K562 (cell line): ENCODE measurements at regions not wholly inside any gene's neighbourhood (a gene's known extent, or its start where the extent isn't known, plus 50 kb on each side); places are given as distances from the start of the nearest gene placed in this dataset.

Experiments
- ATAC-seq: fragments of 200-7000 bp; cut with Tn5 transposase; 3 replicates; pipeline ENCODE4 v1.9.1; 2020; ENCODE audit warnings: moderate library complexity
- BruUV-seq: library from RNA; stranded (reverse); fragments of 400-500 nt; replicated peaks from 2 replicates; lab custom pipeline; 2021; lab: Mats Ljungman, UMichigan
- CTCF ChIA-PET: fragments of 300-600 bp; formaldehyde crosslinking; extraction: SDS; loops from one replicate; lab custom pipeline; 2021; ENCODE audit warnings: low intra/inter-chr PET ratio; lab: Yijun Ruan, JAX
- POLR2A ChIA-PET: fragments of 300-600, 350-650 bp; sonication (Branson Sonifier 250); formaldehyde crosslinking; extraction: SDS; loops from one replicate; lab custom pipeline; 2021; ENCODE audit warnings: antibody characterized with exemption, inconsistent platforms; lab: Yijun Ruan, JAX
- DNase-seq, 4 experiments: peaks; one replicate each; pipeline versions ENCODE4 v3.0.0 to v3.0.0-alpha.2; 2011 to 2018; ENCODE audit warnings: low spot score in 3 of 4, mixed read lengths in 3 of 4; ENCODE audit errors: extremely low read depth in 1 of 4
- FAIRE-seq: peaks from 2 replicates; lab custom pipeline; 2011; peaks lifted over from hg19 to GRCh38; lab: Jason Lieb, UNC
- H2AFZ ChIP-seq: 2 replicates; pipeline ENCODE4 v1.6.0; 2011; ENCODE audit warnings: low read depth, low read length, control low read depth, inconsistent platforms
- H3K27ac ChIP-seq: fragments of 200-600 bp; 3 replicates; pipeline ENCODE4 v1.8.0; 2011; ENCODE audit warnings: low read depth, mild to moderate bottlenecking, control low read depth, inconsistent platforms, low read length, moderate library complexity, mixed read lengths; ENCODE audit errors: extremely low read depth
- H3K27me3 ChIP-seq, 2 experiments: fragments of 300-600 bp in 1 of 2; 2 replicates in 1 of 2; 3 replicates in 1 of 2; pipeline versions ENCODE4 v1.6.0 to v1.8.0; 2011; ENCODE audit warnings: inconsistent platforms in 2 of 2, low read length in 2 of 2, mild to moderate bottlenecking in 1 of 2, mixed read lengths in 1 of 2, moderate library complexity in 1 of 2; ENCODE audit not compliant: control insufficient read depth in 2 of 2, insufficient read depth in 2 of 2
- H3K36me3 ChIP-seq: fragments of 300-600 bp; 3 replicates; pipeline ENCODE4 v1.8.0; 2011; ENCODE audit warnings: mild to moderate bottlenecking, low read length, inconsistent platforms; ENCODE audit not compliant: control insufficient read depth, insufficient read depth
- H3K4me1 ChIP-seq, 2 experiments: fragments of 200-600 bp in 1 of 2; replicated peaks in 1 of 2; 2 replicates in 1 of 2; 3 replicates in 1 of 2; pipeline versions ENCODE4 v1.5.1 to v1.8.0; 2011; ENCODE audit warnings: inconsistent platforms in 2 of 2, low read length in 2 of 2, mild to moderate bottlenecking in 1 of 2, mixed read lengths in 1 of 2, moderate library complexity in 1 of 2; ENCODE audit not compliant: control insufficient read depth in 2 of 2, insufficient read depth in 2 of 2
- H3K4me2 ChIP-seq: 2 replicates; pipeline ENCODE4 v1.6.1; 2011; ENCODE audit warnings: low read length, control low read depth, inconsistent platforms, mixed read lengths; ENCODE audit not compliant: insufficient read depth
- H3K4me3 ChIP-seq: fragments of 200-600 bp; sonication (generic), shearing (Covaris generic); 2 replicates; pipeline ENCODE4 v1.5.1; 2016; ENCODE audit warnings: control low read depth, inconsistent platforms
- H3K79me2 ChIP-seq: fragments of 200-600 bp; 3 replicates; pipeline ENCODE4 v1.8.0; 2011; ENCODE audit warnings: low read length, inconsistent platforms; ENCODE audit not compliant: control insufficient read depth, insufficient read depth
- H3K9ac ChIP-seq, 2 experiments: 2 replicates each; pipeline versions ENCODE4 v1.6.0 to v1.6.1; 2011; ENCODE audit warnings: low read depth in 2 of 2, low read length in 2 of 2, control low read depth in 1 of 2, inconsistent platforms in 1 of 2, mild to moderate bottlenecking in 1 of 2, mixed read lengths in 1 of 2; ENCODE audit not compliant: insufficient read depth in 1 of 2
- H3K9me1 ChIP-seq: one replicate; pipeline ENCODE4 v1.6.0; 2011; ENCODE audit warnings: inconsistent platforms, mild to moderate bottlenecking, low read length, moderate library complexity; ENCODE audit not compliant: control insufficient read depth, insufficient read depth
- H3K9me3 ChIP-seq: replicated peaks from 2 replicates; pipeline ENCODE4 v1.5.1; 2011; ENCODE audit warnings: low read depth, low read length, inconsistent platforms; ENCODE audit not compliant: control insufficient read depth, insufficient read depth
- H4K20me1 ChIP-seq: replicated peaks from 2 replicates; pipeline ENCODE4 v1.6.1; 2011; ENCODE audit warnings: low read length, inconsistent platforms, mixed read lengths; ENCODE audit not compliant: control insufficient read depth, insufficient read depth
- EP400 ChIP-seq: fragments of 450-650 bp; IDR thresholded peaks from 2 replicates; pipeline ENCODE4 v1.6.1; 2017; ENCODE audit warnings: antibody characterized with exemption, mild to moderate bottlenecking, moderate library complexity
- HDAC3 ChIP-seq: fragments of 450-650 bp; IDR thresholded peaks from 2 replicates; pipeline ENCODE4 v1.6.1; 2018; ENCODE audit warnings: borderline replicate concordance, mild to moderate bottlenecking, moderate library complexity; ENCODE audit not compliant: partially characterized antibody
- KLF1 ChIP-seq: fragments of 450-650 bp; IDR thresholded peaks from 2 replicates; pipeline ENCODE4 v1.6.1; 2016; ENCODE audit warnings: missing genetic modification characterization, missing compliant biosample characterization
- PATZ1 ChIP-seq: fragments of 250-450 bp; sonication (Bioruptor Pico); IDR thresholded peaks from 2 replicates; pipeline ENCODE4 v1.5.0; 2020; ENCODE audit warnings: mild to moderate bottlenecking, borderline replicate concordance
- WGBS: fragments of 100-300 bp; shearing (Covaris generic); methylation state at CpG from one replicate; pipeline ENCODE4 v1.1.6; 2016; ENCODE audit warnings: low coverage, mixed read lengths; ENCODE audit not compliant: insufficient coverage; ENCODE audit errors: missing lambda C conversion rate; 5-methylcytosine and 5-hydroxymethylcytosine counted together
- in situ Hi-C: fragments of 300-500 bp; cut with MboI; formaldehyde crosslinking; loops from 4 replicates; pipeline ENCODE4 v1.15.0; 2018; ENCODE audit warnings: inconsistent platforms, mixed read lengths
- intact Hi-C: fragments of 100-400 bp; cut with micrococcal nuclease; formaldehyde crosslinking; loops from 2 replicates; pipeline ENCODE4 v1.14.2; 2022

- intact Hi-C loops: no loop called here
- ATAC-seq (no peak), FAIRE-seq (no peak), DNase-seq (no peak)
- no peaks in the 10 kb centered on the region for H3K9me3 ChIP-seq
- H3K4me2 ChIP-seq: no peak overlapping the region
- H3K27me3 ChIP-seq: peaks cover 0 to 36% of the 10 kb centered on the region in 2 experiments; a peak in 3 of 5 replicates
- no peaks in the 10 kb centered on the region for H3K9me1 ChIP-seq
- no peak overlapping the region for H2AFZ ChIP-seq
- H3K4me1 ChIP-seq: no peaks in the 10 kb centered on the region
- H4K20me1 ChIP-seq: no peaks in the 10 kb centered on the region
- no peak overlapping the region for H3K4me3 ChIP-seq
- no TSS peak for BruUV-seq
- in situ Hi-C loops: no loop called here
- CTCF ChIA-PET: no interaction called here
- no peak overlapping the region for H3K27ac ChIP-seq
- 0% methylated on average over 4 of the region's 8 CpGs for WGBS
- H3K9ac ChIP-seq: no peak overlapping the region
- H3K79me2 ChIP-seq: no peaks in the 10 kb centered on the region
- POLR2A ChIA-PET: no interaction called here
- TF ChIP-seq KLF1 (tag) (no peak), EP400 (no peak), PATZ1 (CRISPR knock-in tag) (no peak), HDAC3 (no peak)
- H3K36me3 ChIP-seq: no peaks in the 10 kb centered on the region
Measured at GRCh38 chr9:91028166-91028827, 226.7 kb downstream of the SYK start.
